ENCODE measurements at regions not wholly inside any gene's neighbourhood (a gene's known extent, or its start where the extent isn't known, plus 50 kb on each side); places are given as distances from the start of the nearest gene placed in this dataset.

GRCh38 chr13:76473552-76474134 is 412.6 kb downstream of the KCTD12 start:
- in situ Hi-C loops (cut with HindIII; ENCODE audit: low pct_unique_long_range_greater_than_20kb, low sequenced_read_pairs) (no loop called here), intact Hi-C loops (cut with micrococcal nuclease; ENCODE audit: unreplicated experiment) (loop anchor here (2.0 to 5.0 kb wide), 4 partner anchors 429 to 776 kb away; no protein-coding TSS in a partner anchor)
- ChIA-PET CTCF (no interaction called here), POLR2A (no interaction called here)
- Histone ChIP-seq H3K27ac (ENCODE audit: low read length) (no peak overlapping the region), H3K36me3 (ENCODE audit: control insufficient read depth, insufficient read depth, low read length) (no peaks in the 10 kb centered on the region), H3K27me3 (ENCODE audit: control insufficient read depth, insufficient read depth, low read length) (no peaks in the 10 kb centered on the region; the same call in 1 of the 2 replicates), H3K4me3 (ENCODE audit: low read depth in 2 of 2, low read length in 2 of 2) (no peak overlapping the region), H3K4me1 (ENCODE audit: control insufficient read depth, insufficient read depth, low read length) (no peaks in the 10 kb centered on the region), H3K9me3 (ENCODE audit: control insufficient read depth, insufficient read depth, low read depth, low read length) (no peaks in the 10 kb centered on the region)
- no peak for TF ChIP-seq SIN3A (IDR thresholded peaks at IDR 0.05; ENCODE audit: borderline replicate concordance, insufficient read depth, low read depth, low read length)
- no peak for TF ChIP-seq POLR2AphosphoS5 (IDR thresholded peaks at IDR 0.05; ENCODE audit: low read depth, low read length)
- TF ChIP-seq TCF7L2 (IDR thresholded peaks at IDR 0.05; ENCODE audit: low read depth, low read length), result no peak
- TF ChIP-seq REST (IDR thresholded peaks at IDR 0.05; ENCODE audit: insufficient read depth in 1 of 2, low read depth in 2 of 2, low read length in 1 of 2), result no peak
- peak; percentile 66 for TF ChIP-seq CTCF (IDR thresholded peaks at IDR 0.05)
- DNase-seq (ENCODE audit: low read depth, low spot score) (peak; percentile 38), ATAC-seq (peak; percentile 91)
- no TSS peak for BruUV-seq (replicated peaks)

GRCh38 chr13:76472916-76473315 is 413.3 kb downstream of the KCTD12 start:
- intact Hi-C loops (cut with micrococcal nuclease; ENCODE audit: unreplicated experiment) (loop anchor here (2.0 to 5.0 kb wide), 4 partner anchors 430 to 776 kb away; no protein-coding TSS in a partner anchor), in situ Hi-C loops (cut with HindIII; ENCODE audit: low pct_unique_long_range_greater_than_20kb, low sequenced_read_pairs) (no loop called here)
- DNase-seq (ENCODE audit: low read depth, low spot score), result no peak
- H3K4me3 ChIP-seq (ENCODE audit: low read depth in 2 of 2, low read length in 2 of 2), result no peak overlapping the region
- no peaks in the 10 kb centered on the region for H3K9me3 ChIP-seq (ENCODE audit: control insufficient read depth, insufficient read depth, low read depth, low read length)
- no peaks in the 10 kb centered on the region for H3K4me1 ChIP-seq (ENCODE audit: control insufficient read depth, insufficient read depth, low read length)
- ChIA-PET POLR2A (no interaction called here), CTCF (interaction anchor here (0.6 kb wide), 1 partner anchor 798 kb away, joined by 3 read pairs; no protein-coding TSS in a partner anchor)
- no peak overlapping the region for H3K27ac ChIP-seq (ENCODE audit: low read length)
- no peak for ATAC-seq
- no peak for TF ChIP-seq POLR2AphosphoS5 (IDR thresholded peaks at IDR 0.05; ENCODE audit: low read depth, low read length)
- no peak for TF ChIP-seq CTCF (IDR thresholded peaks at IDR 0.05)
- no peak for TF ChIP-seq TCF7L2 (IDR thresholded peaks at IDR 0.05; ENCODE audit: low read depth, low read length)
- no peak for TF ChIP-seq SIN3A (IDR thresholded peaks at IDR 0.05; ENCODE audit: borderline replicate concordance, insufficient read depth, low read depth, low read length)
- TF ChIP-seq REST (IDR thresholded peaks at IDR 0.05; ENCODE audit: insufficient read depth in 1 of 2, low read depth in 2 of 2, low read length in 1 of 2), result no peak
- H3K36me3 ChIP-seq (ENCODE audit: control insufficient read depth, insufficient read depth, low read length), result no peaks in the 10 kb centered on the region
- H3K27me3 ChIP-seq (ENCODE audit: control insufficient read depth, insufficient read depth, low read length), result no peaks in the 10 kb centered on the region; the same call in 1 of the 2 replicates
- BruUV-seq (replicated peaks), result no TSS peak

Data from Panc1 (cell line).